Glutamatergic neuron (in vitro differentiated cells): ENCODE measurements at regions not wholly inside any gene's neighbourhood (a gene's known extent, or its start where the extent isn't known, plus 50 kb on each side); places are given as distances from the start of the nearest gene placed in this dataset.

Source experiments
- DNase-seq: peaks from one replicate; pipeline ENCODE4 v3.0.0; 2022
- H3K27ac Mint-ChIP-seq: one replicate; pipeline ENCODE4 v1.8.0; 2020; ENCODE audit warnings: mild to moderate bottlenecking, mixed read lengths, inconsistent platforms; ENCODE audit not compliant: unreplicated experiment
- H3K27me3 Mint-ChIP-seq: one replicate; pipeline ENCODE4 v1.8.0; 2020; ENCODE audit warnings: mild to moderate bottlenecking, moderate library complexity, mixed read lengths, inconsistent platforms; ENCODE audit not compliant: unreplicated experiment
- H3K36me3 Mint-ChIP-seq: one replicate; pipeline ENCODE4 v1.8.0; 2020; ENCODE audit warnings: mild to moderate bottlenecking, mixed read lengths, inconsistent platforms; ENCODE audit not compliant: unreplicated experiment
- H3K4me1 Mint-ChIP-seq: one replicate; pipeline ENCODE4 v1.8.0; 2020; ENCODE audit warnings: mild to moderate bottlenecking, low read depth, mixed read lengths, inconsistent platforms; ENCODE audit not compliant: unreplicated experiment
- H3K4me3 Mint-ChIP-seq: one replicate; pipeline ENCODE4 v1.8.0; 2020; ENCODE audit warnings: mild to moderate bottlenecking, mixed read lengths, inconsistent platforms; ENCODE audit not compliant: unreplicated experiment
- H3K9me3 Mint-ChIP-seq: one replicate; pipeline ENCODE4 v1.8.0; 2020; ENCODE audit warnings: mild to moderate bottlenecking, moderate library complexity, mixed read lengths, inconsistent platforms; ENCODE audit not compliant: unreplicated experiment
- CTCF ChIP-seq: fragments of 200-600 bp; sonication (generic); IDR thresholded peaks from one replicate; pipeline ENCODE4 v1.5.0; 2021; ENCODE audit not compliant: partially characterized antibody, unreplicated experiment

GRCh38 chr9:108244686-108245085, 611.1 kb downstream of the ACTL7B start:
- H3K4me3 Mint-ChIP-seq: no peak overlapping the region
- no peaks in the 10 kb centered on the region for H3K9me3 Mint-ChIP-seq
- H3K27me3 Mint-ChIP-seq: no peaks in the 10 kb centered on the region
- H3K4me1 Mint-ChIP-seq: no peaks in the 10 kb centered on the region
- no peak for TF ChIP-seq CTCF
- H3K27ac Mint-ChIP-seq: no peak overlapping the region
- H3K36me3 Mint-ChIP-seq: no peaks in the 10 kb centered on the region
- no peak for DNase-seq

GRCh38 chr9:108241384-108242073, 614.3 kb downstream of the ACTL7B start:
- no peak for TF ChIP-seq CTCF
- H3K27me3 Mint-ChIP-seq: no peaks in the 10 kb centered on the region
- H3K27ac Mint-ChIP-seq: no peak overlapping the region
- H3K36me3 Mint-ChIP-seq: no peaks in the 10 kb centered on the region
- H3K4me3 Mint-ChIP-seq: no peak overlapping the region
- H3K9me3 Mint-ChIP-seq: no peaks in the 10 kb centered on the region
- no peaks in the 10 kb centered on the region for H3K4me1 Mint-ChIP-seq
- no peak for DNase-seq

GRCh38 chr9:108239696-108240321, 616.0 kb downstream of the ACTL7B start:
- Mint-ChIP-seq H3K36me3 (no peaks in the 10 kb centered on the region), H3K27me3 (no peaks in the 10 kb centered on the region), H3K4me3 (no peak overlapping the region), H3K27ac (no peak overlapping the region), H3K4me1 (no peaks in the 10 kb centered on the region), H3K9me3 (no peaks in the 10 kb centered on the region)
- no peak for DNase-seq
- TF ChIP-seq CTCF: no peak

GRCh38 chr9:108235609-108236008, 620.2 kb downstream of the ACTL7B start:
- TF ChIP-seq CTCF: no peak
- no peaks in the 10 kb centered on the region for H3K4me1 Mint-ChIP-seq
- H3K9me3 Mint-ChIP-seq: no peaks in the 10 kb centered on the region
- H3K4me3 Mint-ChIP-seq: no peak overlapping the region
- no peaks in the 10 kb centered on the region for H3K27me3 Mint-ChIP-seq
- H3K27ac Mint-ChIP-seq: no peak overlapping the region
- H3K36me3 Mint-ChIP-seq: no peaks in the 10 kb centered on the region
- DNase-seq: no peak

DNA sequence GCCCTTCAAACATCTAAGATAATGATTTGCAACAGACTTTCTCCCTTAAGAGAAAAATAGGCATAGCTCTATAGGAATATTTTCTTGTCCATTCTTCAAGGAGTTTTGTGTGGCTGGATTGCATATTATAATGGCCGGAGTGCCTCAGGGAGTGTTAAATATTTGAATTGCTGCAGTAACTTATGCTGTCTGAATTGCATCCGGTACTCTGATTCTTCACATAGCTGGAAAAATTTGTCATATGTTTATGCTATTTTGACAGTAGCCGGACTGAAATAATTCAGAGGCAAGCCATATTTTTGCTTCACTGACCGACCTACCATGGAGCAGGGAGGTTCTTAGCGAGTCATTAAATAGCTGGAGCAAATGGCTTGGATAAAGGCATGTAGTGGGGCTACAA, 621.0 kb downstream of the ACTL7B start:
- no peak for DNase-seq
- no peaks in the 10 kb centered on the region for H3K4me1 Mint-ChIP-seq
- no peaks in the 10 kb centered on the region for H3K36me3 Mint-ChIP-seq
- H3K27ac Mint-ChIP-seq: no peak overlapping the region
- no peaks in the 10 kb centered on the region for H3K9me3 Mint-ChIP-seq
- TF ChIP-seq CTCF: no peak
- no peak overlapping the region for H3K4me3 Mint-ChIP-seq
- no peaks in the 10 kb centered on the region for H3K27me3 Mint-ChIP-seq
